ENCODE measurements at regions not wholly inside any gene's neighbourhood (a gene's known extent, or its start where the extent isn't known, plus 50 kb on each side); places are given as distances from the start of the nearest gene placed in this dataset.

DNA sequence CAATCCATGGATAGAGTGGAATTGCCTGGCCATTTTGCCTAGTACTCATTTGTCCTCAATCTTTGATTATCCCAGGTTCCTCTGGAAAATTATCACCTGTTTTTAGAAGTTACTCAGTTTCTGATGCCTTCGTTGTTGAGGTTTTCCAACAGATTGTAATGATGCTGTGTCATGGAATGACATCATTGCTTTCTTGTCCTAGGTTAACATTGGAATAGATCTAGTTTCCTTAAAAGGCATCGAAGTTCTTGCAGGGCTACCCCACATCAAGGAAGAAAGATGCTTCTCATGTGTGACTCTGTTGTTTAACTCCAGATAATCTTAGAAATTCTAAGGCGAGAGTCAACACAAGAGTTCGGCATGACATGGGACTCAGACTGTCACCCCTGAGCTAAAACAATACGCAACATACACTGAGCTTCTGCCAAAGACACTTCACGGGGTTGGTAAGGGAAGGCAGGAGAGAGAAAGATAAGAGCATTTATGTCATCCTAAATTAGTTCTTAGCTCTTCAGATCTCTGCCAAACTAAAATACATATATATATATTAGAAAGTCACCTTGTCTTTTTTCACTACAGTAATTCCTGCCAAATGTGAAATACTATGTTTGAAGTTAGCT lies 293.2 kb upstream of the WWC1 start:
- TF ChIP-seq, protein P1, sequence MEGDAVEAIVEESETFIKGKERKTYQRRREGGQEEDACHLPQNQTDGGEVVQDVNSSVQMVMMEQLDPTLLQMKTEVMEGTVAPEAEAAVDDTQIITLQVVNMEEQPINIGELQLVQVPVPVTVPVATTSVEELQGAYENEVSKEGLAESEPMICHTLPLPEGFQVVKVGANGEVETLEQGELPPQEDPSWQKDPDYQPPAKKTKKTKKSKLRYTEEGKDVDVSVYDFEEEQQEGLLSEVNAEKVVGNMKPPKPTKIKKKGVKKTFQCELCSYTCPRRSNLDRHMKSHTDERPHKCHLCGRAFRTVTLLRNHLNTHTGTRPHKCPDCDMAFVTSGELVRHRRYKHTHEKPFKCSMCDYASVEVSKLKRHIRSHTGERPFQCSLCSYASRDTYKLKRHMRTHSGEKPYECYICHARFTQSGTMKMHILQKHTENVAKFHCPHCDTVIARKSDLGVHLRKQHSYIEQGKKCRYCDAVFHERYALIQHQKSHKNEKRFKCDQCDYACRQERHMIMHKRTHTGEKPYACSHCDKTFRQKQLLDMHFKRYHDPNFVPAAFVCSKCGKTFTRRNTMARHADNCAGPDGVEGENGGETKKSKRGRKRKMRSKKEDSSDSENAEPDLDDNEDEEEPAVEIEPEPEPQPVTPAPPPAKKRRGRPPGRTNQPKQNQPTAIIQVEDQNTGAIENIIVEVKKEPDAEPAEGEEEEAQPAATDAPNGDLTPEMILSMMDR (IDR thresholded peaks at IDR 0.05): no peak

- TF ChIP-seq, protein P1 (IDR thresholded peaks at IDR 0.05): no peak
Measured at GRCh38 chr5:167999182-167999581, 292.3 kb upstream of the WWC1 start.

- TF ChIP-seq, protein P1 (IDR thresholded peaks at IDR 0.05): no peak
Measured at GRCh38 chr5:168001318-168001717, 290.1 kb upstream of the WWC1 start.

- TF ChIP-seq, protein P1 (IDR thresholded peaks at IDR 0.05): no peak
Measured at GRCh38 chr5:168002116-168002515, 289.3 kb upstream of the WWC1 start.

GRCh38 chr5:168005093-168005492 lies 286.4 kb upstream of the WWC1 start:
- TF ChIP-seq, protein P1 (IDR thresholded peaks at IDR 0.05): no peak

- TF ChIP-seq, protein P1 (IDR thresholded peaks at IDR 0.05): no peak
Measured at GRCh38 chr5:168005936-168006335, 285.5 kb upstream of the WWC1 start.

DNA sequence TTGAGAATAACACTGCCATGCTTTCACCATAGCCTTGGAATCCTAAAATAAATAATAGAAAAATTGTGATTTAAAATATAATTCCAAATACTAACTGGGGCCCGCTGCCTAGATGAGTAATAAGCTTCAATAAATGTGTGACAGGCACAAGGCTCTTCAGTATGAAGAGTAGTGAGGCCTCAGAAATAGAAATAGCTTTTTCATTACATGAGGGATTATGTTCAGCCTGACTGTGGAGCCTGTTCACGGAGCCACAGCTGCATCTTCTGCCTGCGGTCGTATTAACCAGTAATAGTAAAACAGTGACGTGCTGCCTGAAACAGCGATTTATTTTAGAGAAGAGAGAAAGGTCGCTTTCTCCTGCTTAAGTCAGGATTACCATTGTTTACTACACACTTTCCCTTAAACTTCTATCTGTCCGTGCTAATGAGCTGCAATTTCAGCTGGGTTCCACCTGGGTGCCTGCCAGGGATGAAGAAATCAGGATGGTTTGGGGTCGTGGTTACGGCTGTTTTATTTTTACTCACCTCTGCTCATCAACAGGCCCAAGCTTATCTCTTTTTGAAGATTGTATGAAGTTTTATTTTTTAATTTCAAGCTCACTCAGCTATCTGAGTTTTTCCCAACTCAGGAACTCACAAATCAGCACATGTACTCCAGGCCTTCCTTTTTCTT lies 284.9 kb upstream of the WWC1 start:
- TF ChIP-seq, protein P1 (IDR thresholded peaks at IDR 0.05): no peak

All from LNCAP (cell line).